HCT116 (cell line): ENCODE measurements at regions not wholly inside any gene's neighbourhood (a gene's known extent, or its start where the extent isn't known, plus 50 kb on each side); places are given as distances from the start of the nearest gene placed in this dataset.

ENCODE experiments used
- ATAC-seq: fragments of 200-7000 bp; cut with Tn5 transposase; 2 replicates; pipeline ENCODE4 v1.9.1; 2020; ENCODE audit warnings: mild to moderate bottlenecking, moderate library complexity
- BruUV-seq: library from RNA; stranded (reverse); fragments of 400-500 nt; replicated peaks from 2 replicates; lab custom pipeline; 2021; lab: Mats Ljungman, UMichigan
- CTCF ChIA-PET: fragments of 300-600 bp; sonication (Branson Sonifier 250); formaldehyde crosslinking; loops from one replicate; lab custom pipeline; 2021; ENCODE audit warnings: antibody characterized with exemption; lab: Charles Lee
- POLR2A ChIA-PET: fragments of 300-600, 350-600 bp; sonication (Branson Sonifier 250); formaldehyde crosslinking; loops from one replicate; lab custom pipeline; 2021; ENCODE audit warnings: antibody characterized with exemption; lab: Charles Lee
- RAD21 ChIA-PET, 2 experiments: fragments of 300-600 bp; sonication (Branson Sonifier 250); formaldehyde crosslinking; loops; one replicate each; lab custom pipeline; 2023; ENCODE audit warnings: low total read pairs in 2 of 2; ENCODE audit not compliant: uncharacterized antibody in 2 of 2, unreplicated experiment in 2 of 2, low non-redundant PET in 1 of 2; lab: Charles Lee
- DNase-seq: peaks from one replicate; pipeline ENCODE4 v3.0.0-alpha.2; 2010; ENCODE audit warnings: low read depth, low spot score
- H2AFZ ChIP-seq: fragments of 200-600 bp; shearing (Covaris generic), sonication (generic); 2 replicates; pipeline ENCODE4 v1.6.1; 2017; ENCODE audit warnings: low read depth, mixed run types, mixed read lengths, antibody characterized with exemption, low read length; ENCODE audit not compliant: poor library complexity, severe bottlenecking
- H3K27ac ChIP-seq: 2 replicates; pipeline ENCODE4 v1.5.1; 2012; ENCODE audit warnings: low read depth, low read length
- H3K27me3 ChIP-seq: fragments of 200-600 bp; sonication (generic); 2 replicates; pipeline ENCODE4 v1.6.1; 2016; ENCODE audit warnings: mixed run types, low read length, mixed read lengths; ENCODE audit not compliant: insufficient read depth
- H3K36me3 ChIP-seq, 2 experiments: fragments of 200-500 bp in 1 of 2; fragments of 200-600 bp in 1 of 2; sonication (Bioruptor generic) in 1 of 2; sonication (generic) in 1 of 2; 2 replicates each; pipeline versions ENCODE4 v1.5.1 to v1.6.1; 2014 to 2016; ENCODE audit warnings: low read length in 2 of 2, inconsistent platforms in 1 of 2, mixed read lengths in 1 of 2, mixed run types in 1 of 2; ENCODE audit not compliant: insufficient read depth in 2 of 2, control insufficient read depth in 1 of 2
- H3K4me1 ChIP-seq, 2 experiments: fragments of 200-600 bp in 1 of 2; sonication (generic) in 1 of 2; 2 replicates each; pipeline versions ENCODE4 v1.5.1 to v1.6.1; 2012 to 2017; ENCODE audit warnings: low read length in 2 of 2, inconsistent platforms in 1 of 2, mild to moderate bottlenecking in 1 of 2, mixed read lengths in 1 of 2, mixed run types in 1 of 2, moderate library complexity in 1 of 2; ENCODE audit not compliant: insufficient read depth in 2 of 2, control insufficient read depth in 1 of 2
- H3K4me2 ChIP-seq: fragments of 200-600 bp; sonication (generic); 2 replicates; pipeline ENCODE4 v1.6.1; 2017; ENCODE audit warnings: mixed run types, low read length, mixed read lengths
- H3K4me3 ChIP-seq, 2 experiments: fragments of 200-600 bp in 1 of 2; sonication (generic) in 1 of 2; replicated peaks in 1 of 2; 2 replicates each; pipeline ENCODE4 v1.5.1; 2011 to 2016; ENCODE audit warnings: low read length in 2 of 2, control low read depth in 1 of 2, low read depth in 1 of 2, mild to moderate bottlenecking in 1 of 2, mixed read lengths in 1 of 2, mixed run types in 1 of 2
- H3K79me2 ChIP-seq: fragments of 200-600 bp; sonication (generic); 2 replicates; pipeline ENCODE4 v1.6.1; 2017; ENCODE audit warnings: mild to moderate bottlenecking, mixed run types, low read length, moderate library complexity, mixed read lengths; ENCODE audit not compliant: insufficient read depth
- H3K9ac ChIP-seq: fragments of 200-600 bp; sonication (generic); 2 replicates; pipeline ENCODE4 v1.6.1; 2016; ENCODE audit warnings: low read length, mixed read lengths
- H3K9me2 ChIP-seq: fragments of 200-600 bp; sonication (generic), shearing (Covaris generic); 2 replicates; pipeline ENCODE4 v1.6.1; 2017; ENCODE audit warnings: mixed run types, mild to moderate bottlenecking, moderate library complexity; ENCODE audit not compliant: insufficient read depth
- H3K9me3 ChIP-seq, 2 experiments: fragments of 200-500 bp in 1 of 2; fragments of 200-600 bp in 1 of 2; sonication (Bioruptor generic) in 1 of 2; sonication (generic) in 1 of 2; 2 replicates each; pipeline ENCODE4 v1.6.1; 2014 to 2017; ENCODE audit warnings: low read length in 2 of 2, mixed read lengths in 2 of 2, inconsistent platforms in 1 of 2, low read depth in 1 of 2, mild to moderate bottlenecking in 1 of 2, mixed run types in 1 of 2, moderate library complexity in 1 of 2; ENCODE audit not compliant: control insufficient read depth in 1 of 2, insufficient read depth in 1 of 2
- H4K20me1 ChIP-seq: fragments of 200-600 bp; sonication (generic), shearing (Covaris generic); 2 replicates; pipeline ENCODE4 v1.6.1; 2017; ENCODE audit warnings: mixed run types, mild to moderate bottlenecking, moderate library complexity; ENCODE audit not compliant: insufficient read depth
- ATF3 ChIP-seq: IDR thresholded peaks from 2 replicates; pipeline ENCODE4 v1.6.1; 2012
- CBX3 ChIP-seq: IDR thresholded peaks from 2 replicates; pipeline ENCODE4 v1.6.1; 2012; ENCODE audit warnings: low read depth
- CEBPB ChIP-seq: IDR thresholded peaks from 2 replicates; pipeline ENCODE4 v1.6.1; 2012; ENCODE audit warnings: low read depth
- EGR1 ChIP-seq: IDR thresholded peaks from 2 replicates; pipeline ENCODE4 v1.6.1; 2012; ENCODE audit warnings: low read depth
- ELF1 ChIP-seq: IDR thresholded peaks from 2 replicates; pipeline ENCODE4 v1.6.1; 2012; ENCODE audit warnings: low read depth, borderline replicate concordance
- EZH2phosphoT487 ChIP-seq: fragments of 200-600 bp; IDR thresholded peaks from 2 replicates; pipeline ENCODE4 v1.6.1; 2018; ENCODE audit warnings: antibody characterized with exemption, borderline replicate concordance
- FOSL1 ChIP-seq: IDR thresholded peaks from 2 replicates; pipeline ENCODE4 v1.6.1; 2012; ENCODE audit warnings: low read depth
- MAX ChIP-seq: IDR thresholded peaks from 2 replicates; pipeline ENCODE4 v1.6.1; 2012
- POLR2A ChIP-seq: IDR thresholded peaks from 2 replicates; pipeline ENCODE4 v1.7.0; 2011; ENCODE audit warnings: borderline replicate concordance; ENCODE audit not compliant: insufficient read depth, insufficient read length; ENCODE audit errors: extremely low read depth
- POLR2AphosphoS5 ChIP-seq: IDR thresholded peaks from 2 replicates; pipeline ENCODE4 v1.6.1; 2011; ENCODE audit warnings: mild to moderate bottlenecking, low read depth, low read length, moderate library complexity
- RAD21 ChIP-seq: IDR thresholded peaks from 2 replicates; pipeline ENCODE4 v1.6.1; 2012; ENCODE audit warnings: low read depth, mild to moderate bottlenecking
- SIN3A ChIP-seq: IDR thresholded peaks from 2 replicates; pipeline ENCODE4 v1.6.1; 2012; ENCODE audit warnings: low read depth
- SP1 ChIP-seq: IDR thresholded peaks from 2 replicates; pipeline ENCODE4 v1.6.1; 2012; ENCODE audit warnings: low read depth
- SRF ChIP-seq: IDR thresholded peaks from 2 replicates; pipeline ENCODE4 v1.6.1; 2012; ENCODE audit warnings: low read depth
- YY1 ChIP-seq: IDR thresholded peaks from 2 replicates; pipeline ENCODE4 v1.6.1; 2011; ENCODE audit warnings: low read length, low read depth, moderate library complexity, mild to moderate bottlenecking; ENCODE audit not compliant: insufficient replicate concordance; ENCODE audit errors: extremely low read depth
- ZFX ChIP-seq: fragments of 450-650 bp; IDR thresholded peaks from 2 replicates; pipeline ENCODE4 v1.6.1; 2017
- ZNF274 ChIP-seq: fragments of 200-500 bp; sonication (Bioruptor generic); IDR thresholded peaks from 2 replicates; pipeline ENCODE4 v1.6.1; 2014; ENCODE audit warnings: mild to moderate bottlenecking, low read depth, low read length, inconsistent platforms
- intact Hi-C: fragments of 100-400 bp; cut with micrococcal nuclease; formaldehyde crosslinking; loops from 2 replicates; pipeline ENCODE4 v1.10.0; 2022
- TF ChIP-seq, protein P1 (sequence below): IDR thresholded peaks from 2 replicates; pipeline ENCODE4 v1.6.1; 2011; ENCODE audit warnings: mild to moderate bottlenecking, low read length, moderate library complexity; ENCODE audit not compliant: insufficient replicate concordance; ENCODE audit errors: extremely low read depth
- TF ChIP-seq, protein P2 (sequence below): IDR thresholded peaks from 2 replicates; pipeline ENCODE4 v1.6.1; 2012; ENCODE audit warnings: low read depth

GRCh38 chr14:30125322-30125979 is 197.8 kb upstream of the PRKD1 start:
- Histone ChIP-seq H3K27ac (no peak overlapping the region), H3K27me3 (no peaks in the 10 kb centered on the region), H3K9ac (no peak overlapping the region), H3K4me1 (no peaks in the 10 kb centered on the region), H3K9me2 (no peaks in the 10 kb centered on the region), H3K9me3 (peaks cover under 1 to 10% of the 10 kb centered on the region in 2 experiments; a peak in 2 of 4 replicates), H4K20me1 (no peaks in the 10 kb centered on the region), H3K36me3 (no peaks in the 10 kb centered on the region), H3K4me3 (no peak overlapping the region), H3K4me2 (no peak overlapping the region), H3K79me2 (no peaks in the 10 kb centered on the region), H2AFZ (no peak overlapping the region)
- ATAC-seq (no peak), DNase-seq (no peak)
- intact Hi-C loops = no loop called here
- TF ChIP-seq CEBPB (no peak), EGR1 (no peak), POLR2AphosphoS5 (no peak), ZNF274 (no peak), FOSL1 (no peak), ATF3 (no peak), SRF (no peak), YY1 (no peak), RAD21 (no peak), ZFX (no peak), SIN3A (no peak), ELF1 (no peak), CBX3 (no peak), POLR2A (no peak), SP1 (no peak), EZH2phosphoT487 (no peak), MAX (no peak)
- TF ChIP-seq, protein P1, sequence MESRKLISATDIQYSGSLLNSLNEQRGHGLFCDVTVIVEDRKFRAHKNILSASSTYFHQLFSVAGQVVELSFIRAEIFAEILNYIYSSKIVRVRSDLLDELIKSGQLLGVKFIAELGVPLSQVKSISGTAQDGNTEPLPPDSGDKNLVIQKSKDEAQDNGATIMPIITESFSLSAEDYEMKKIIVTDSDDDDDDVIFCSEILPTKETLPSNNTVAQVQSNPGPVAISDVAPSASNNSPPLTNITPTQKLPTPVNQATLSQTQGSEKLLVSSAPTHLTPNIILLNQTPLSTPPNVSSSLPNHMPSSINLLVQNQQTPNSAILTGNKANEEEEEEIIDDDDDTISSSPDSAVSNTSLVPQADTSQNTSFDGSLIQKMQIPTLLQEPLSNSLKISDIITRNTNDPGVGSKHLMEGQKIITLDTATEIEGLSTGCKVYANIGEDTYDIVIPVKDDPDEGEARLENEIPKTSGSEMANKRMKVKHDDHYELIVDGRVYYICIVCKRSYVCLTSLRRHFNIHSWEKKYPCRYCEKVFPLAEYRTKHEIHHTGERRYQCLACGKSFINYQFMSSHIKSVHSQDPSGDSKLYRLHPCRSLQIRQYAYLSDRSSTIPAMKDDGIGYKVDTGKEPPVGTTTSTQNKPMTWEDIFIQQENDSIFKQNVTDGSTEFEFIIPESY = no peak
- TF ChIP-seq, protein P2, sequence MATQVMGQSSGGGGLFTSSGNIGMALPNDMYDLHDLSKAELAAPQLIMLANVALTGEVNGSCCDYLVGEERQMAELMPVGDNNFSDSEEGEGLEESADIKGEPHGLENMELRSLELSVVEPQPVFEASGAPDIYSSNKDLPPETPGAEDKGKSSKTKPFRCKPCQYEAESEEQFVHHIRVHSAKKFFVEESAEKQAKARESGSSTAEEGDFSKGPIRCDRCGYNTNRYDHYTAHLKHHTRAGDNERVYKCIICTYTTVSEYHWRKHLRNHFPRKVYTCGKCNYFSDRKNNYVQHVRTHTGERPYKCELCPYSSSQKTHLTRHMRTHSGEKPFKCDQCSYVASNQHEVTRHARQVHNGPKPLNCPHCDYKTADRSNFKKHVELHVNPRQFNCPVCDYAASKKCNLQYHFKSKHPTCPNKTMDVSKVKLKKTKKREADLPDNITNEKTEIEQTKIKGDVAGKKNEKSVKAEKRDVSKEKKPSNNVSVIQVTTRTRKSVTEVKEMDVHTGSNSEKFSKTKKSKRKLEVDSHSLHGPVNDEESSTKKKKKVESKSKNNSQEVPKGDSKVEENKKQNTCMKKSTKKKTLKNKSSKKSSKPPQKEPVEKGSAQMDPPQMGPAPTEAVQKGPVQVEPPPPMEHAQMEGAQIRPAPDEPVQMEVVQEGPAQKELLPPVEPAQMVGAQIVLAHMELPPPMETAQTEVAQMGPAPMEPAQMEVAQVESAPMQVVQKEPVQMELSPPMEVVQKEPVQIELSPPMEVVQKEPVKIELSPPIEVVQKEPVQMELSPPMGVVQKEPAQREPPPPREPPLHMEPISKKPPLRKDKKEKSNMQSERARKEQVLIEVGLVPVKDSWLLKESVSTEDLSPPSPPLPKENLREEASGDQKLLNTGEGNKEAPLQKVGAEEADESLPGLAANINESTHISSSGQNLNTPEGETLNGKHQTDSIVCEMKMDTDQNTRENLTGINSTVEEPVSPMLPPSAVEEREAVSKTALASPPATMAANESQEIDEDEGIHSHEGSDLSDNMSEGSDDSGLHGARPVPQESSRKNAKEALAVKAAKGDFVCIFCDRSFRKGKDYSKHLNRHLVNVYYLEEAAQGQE = no peak
- ChIA-PET CTCF (no interaction called here), RAD21 (no interaction called here), POLR2A (no interaction called here)
- no TSS peak for BruUV-seq
